Heart right ventricle (tissue), 16 donors: ENCODE measurements at regions not wholly inside any gene's neighbourhood (a gene's known extent, or its start where the extent isn't known, plus 50 kb on each side); places are given as distances from the start of the nearest gene placed in this dataset.

Experiments used
- ATAC-seq, 8 donors: fragments of 200-7000 bp; cut with Tn5 transposase; one replicate each; pipeline ENCODE4 v1.9.1; 2020; ENCODE audit warnings: mild to moderate bottlenecking in 8 of 8, moderate library complexity in 8 of 8, moderate number of reproducible peaks in 1 of 8
- DNase-seq, 2 donors: peaks; one replicate each; pipeline ENCODE4 v3.0.0-alpha.2; 2020
- H3K27ac ChIP-seq, 10 donors: fragments of 200-600 bp; sonication (generic) in 2 of 10; one replicate each; pipeline versions ENCODE4 v1.5.0 to v1.8.0; 2020 to 2022; ENCODE audit warnings: mild to moderate bottlenecking in 3 of 10
- H3K27me3 ChIP-seq, 7 donors: fragments of 200-600 bp; one replicate each; pipeline ENCODE4 v1.8.0; 2021 to 2022; ENCODE audit warnings: mild to moderate bottlenecking in 2 of 7
- H3K36me3 ChIP-seq, 9 donors: fragments of 200-600 bp; sonication (generic) in 1 of 9; one replicate each; pipeline versions ENCODE4 v1.5.0 to v1.8.0; 2020 to 2022; ENCODE audit warnings: mild to moderate bottlenecking in 2 of 9
- H3K4me1 ChIP-seq, 9 donors: fragments of 200-600 bp; sonication (generic) in 1 of 9; one replicate each; pipeline versions ENCODE4 v1.5.0 to v1.8.0; 2020 to 2022; ENCODE audit warnings: mild to moderate bottlenecking in 4 of 9
- H3K4me3 ChIP-seq, 10 donors: fragments of 200-600 bp; sonication (generic) in 2 of 10; one replicate each; pipeline versions ENCODE4 v1.5.0 to v1.8.0; 2020 to 2022; ENCODE audit warnings: mild to moderate bottlenecking in 7 of 10, moderate library complexity in 2 of 10
- H3K9me3 ChIP-seq, 11 donors: fragments of 200-600 bp in 10 of 11; sonication (generic) in 2 of 11; one replicate each; pipeline versions ENCODE4 v1.5.0 to v1.8.0; 2013 to 2022; ENCODE audit warnings: mild to moderate bottlenecking in 2 of 11, control low read depth in 1 of 11, moderate library complexity in 1 of 11
- CTCF ChIP-seq, 9 donors: fragments of 200-600 bp; sonication (generic) in 2 of 9; IDR thresholded peaks; one replicate each; pipeline versions ENCODE4 v1.5.0 to v1.8.0; 2021 to 2022; ENCODE audit warnings: antibody characterized with exemption in 9 of 9, mild to moderate bottlenecking in 5 of 9, moderate library complexity in 1 of 9
- WGBS, 2 donors: extraction: QIAGEN DNeasy Blood & Tissue Kit; methylation state at CpG; one replicate each; pipeline ENCODE4 v1.1.7; 2013; ENCODE audit warnings: inconsistent platforms in 1 of 2; 5-methylcytosine and 5-hydroxymethylcytosine counted together
- intact Hi-C, 10 donors: fragments of 100-400 bp; cut with DNase I; formaldehyde crosslinking; loops; one replicate each; pipeline versions ENCODE4 v1.11.1 to v1.14.2; 2022
- donor health status: Arrhythmogenic right ventricular cardiomyopathy.
- donor health status: ischemic (EF 13 %, LVEDD 7.1; RV severe dilation, severe dysfunction).
- donor health status: healthy with polysubstance abuse.
- donor health status: DM: no; HTN: yes; CAD: no.
- donor health status: DM: no; HTN: no; CAD: no.
- donor health status: ischemic (EF 25% LVEDD 6.9; RV normal size, moderate dysfunction).
- donor health status: ischemic (EF 25% LVEDD 5.7; RV mildly dilated, moderate dysfunction).
- donor health status: healthy.
- donor health status: DM: yes; HTN: yes; CAD: no.
- donor health status: Ischemic cardiomyopathy.
- donor health status: ischemic (EF 35%, LVEDD 5.7; RV mildly dilated, moderate dysfunction).
- donor health status: nonischemic (EF 11% LVEDD 7.7; RV severe dilation, severe dysfunction).
- donor health status: DM: yes; HTN: yes; CAD: no.
- donor health status: PGD.
- donor health status: ischemic (EF 29% LVEDD 5.4; RV normal size, mild dysfunction).
- donor health status: nonischemic (EF 23%, LVEDD 6.1; RV moderate dilation, normal function).

GRCh38 chrX:8089141-8089540, 81.9 kb downstream of the VCX2 start:
- Histone ChIP-seq H3K4me3 (no peak overlapping the region), H3K27me3 (no peaks in the 10 kb centered on the region), H3K4me1 (no peaks in the 10 kb centered on the region), H3K9me3 (no peaks in the 10 kb centered on the region), H3K27ac (no peak overlapping the region), H3K36me3 (no peaks in the 10 kb centered on the region)
- intact Hi-C loops, result no loop called here
- no peak for TF ChIP-seq CTCF (IDR thresholded peaks at IDR 0.05)
- DNase-seq, result no peak
- no peak for ATAC-seq
- WGBS, 2 donors, result 73 to 74% methylated on average over 4 of the region's 4 CpGs

GRCh38 chrX:8084006-8084405, 87.1 kb downstream of the VCX2 start:
- H3K4me1 ChIP-seq, result no peaks in the 10 kb centered on the region
- no peak for TF ChIP-seq CTCF (IDR thresholded peaks at IDR 0.05)
- no peak overlapping the region for H3K4me3 ChIP-seq
- H3K36me3 ChIP-seq, result no peaks in the 10 kb centered on the region
- H3K27ac ChIP-seq, result no peak overlapping the region
- no peaks in the 10 kb centered on the region for H3K27me3 ChIP-seq
- no peaks in the 10 kb centered on the region for H3K9me3 ChIP-seq
- no peak for DNase-seq
- no peak for ATAC-seq
- intact Hi-C loops, result no loop called here
- WGBS, 2 donors, result 33 to 34% methylated on average over 4 of the region's 4 CpGs

- ATAC-seq, result no peak
- TF ChIP-seq CTCF (IDR thresholded peaks at IDR 0.05), result no peak
These were observed 87.8 kb downstream of the VCX2 start for GRCh38 chrX:8083286-8083685.

GRCh38 chrX:8075636-8076035, 95.4 kb downstream of the VCX2 start:
- no peak for TF ChIP-seq CTCF (IDR thresholded peaks at IDR 0.05)
- Histone ChIP-seq H3K36me3 (no peaks in the 10 kb centered on the region), H3K4me3 (no peak overlapping the region), H3K9me3 (no peaks in the 10 kb centered on the region), H3K27me3 (no peaks in the 10 kb centered on the region), H3K4me1 (no peaks in the 10 kb centered on the region), H3K27ac (no peak overlapping the region)
- DNase-seq (no peak), ATAC-seq (no peak)
- intact Hi-C loops, result no loop called here

More at GRCh38 chrX:8083286-8083685, 87.8 kb downstream of the VCX2 start:
- intact Hi-C loops, result no loop called here
- no peak overlapping the region for H3K4me3 ChIP-seq
- 48 to 57% methylated on average over 3 of the region's 3 CpGs for WGBS, 2 donors
- H3K36me3 ChIP-seq, result no peaks in the 10 kb centered on the region
- DNase-seq, result no peak
- H3K4me1 ChIP-seq, result no peaks in the 10 kb centered on the region
- H3K9me3 ChIP-seq, result no peaks in the 10 kb centered on the region
- H3K27me3 ChIP-seq, result no peaks in the 10 kb centered on the region
- no peak overlapping the region for H3K27ac ChIP-seq
